ENCODE measurements at regions not wholly inside any gene's neighbourhood (a gene's known extent, or its start where the extent isn't known, plus 50 kb on each side); places are given as distances from the start of the nearest gene placed in this dataset.
"Not testable (repeated sequence)": the region's sequence is repeated elsewhere in the genome, so short reads cannot be mapped to it uniquely, and the experiment has no call there.

GRCh38 chr2:40955042-40955441 is 503.2 kb upstream of the SLC8A1 start:
- DNase-seq (ENCODE audit: low read depth), result no peak

DNA sequence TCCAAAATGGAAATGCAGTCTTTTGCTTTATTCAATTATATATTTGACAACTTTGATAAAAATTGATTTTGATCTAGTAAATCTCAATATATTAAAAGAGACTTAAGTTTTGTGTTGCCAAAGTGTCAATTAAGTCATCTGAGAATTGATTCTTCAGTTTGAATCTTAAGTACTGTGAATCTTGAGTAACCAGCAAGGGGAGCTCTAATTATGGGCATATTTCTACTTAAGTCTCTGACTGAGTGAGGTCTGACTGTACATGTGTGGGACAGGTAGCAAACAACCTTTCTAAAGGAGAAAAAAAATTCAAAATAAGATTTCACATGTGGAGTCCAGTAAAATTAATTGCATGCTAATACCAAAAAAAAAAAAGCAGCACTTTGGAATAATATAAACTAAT is 503.7 kb upstream of the SLC8A1 start:
- no peak for DNase-seq (ENCODE audit: low read depth)

DNA sequence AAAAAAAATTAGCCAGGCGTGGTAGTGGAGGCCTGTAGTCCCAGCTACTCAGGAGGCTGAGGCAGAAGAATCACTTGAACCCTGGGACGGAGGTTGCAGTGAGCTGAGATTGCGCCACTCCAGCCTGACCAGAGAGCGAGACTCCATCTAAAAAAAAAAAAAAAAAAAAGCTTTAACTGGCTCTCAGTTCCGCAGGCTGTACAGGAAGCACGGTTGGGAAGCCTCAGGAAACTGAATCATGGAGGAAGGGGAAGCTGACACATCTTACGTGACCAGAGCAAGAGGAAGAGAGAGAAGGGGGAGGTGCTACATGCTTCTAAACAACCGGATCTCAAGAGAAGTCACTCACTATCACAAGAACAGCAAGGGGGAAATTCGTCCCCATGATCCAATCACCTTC is 505.6 kb upstream of the SLC8A1 start:
- no peak for DNase-seq (ENCODE audit: low read depth)

- DNase-seq (ENCODE audit: low read depth), result no peak
These were observed 510.1 kb upstream of the SLC8A1 start for GRCh38 chr2:40962026-40962425.

DNA sequence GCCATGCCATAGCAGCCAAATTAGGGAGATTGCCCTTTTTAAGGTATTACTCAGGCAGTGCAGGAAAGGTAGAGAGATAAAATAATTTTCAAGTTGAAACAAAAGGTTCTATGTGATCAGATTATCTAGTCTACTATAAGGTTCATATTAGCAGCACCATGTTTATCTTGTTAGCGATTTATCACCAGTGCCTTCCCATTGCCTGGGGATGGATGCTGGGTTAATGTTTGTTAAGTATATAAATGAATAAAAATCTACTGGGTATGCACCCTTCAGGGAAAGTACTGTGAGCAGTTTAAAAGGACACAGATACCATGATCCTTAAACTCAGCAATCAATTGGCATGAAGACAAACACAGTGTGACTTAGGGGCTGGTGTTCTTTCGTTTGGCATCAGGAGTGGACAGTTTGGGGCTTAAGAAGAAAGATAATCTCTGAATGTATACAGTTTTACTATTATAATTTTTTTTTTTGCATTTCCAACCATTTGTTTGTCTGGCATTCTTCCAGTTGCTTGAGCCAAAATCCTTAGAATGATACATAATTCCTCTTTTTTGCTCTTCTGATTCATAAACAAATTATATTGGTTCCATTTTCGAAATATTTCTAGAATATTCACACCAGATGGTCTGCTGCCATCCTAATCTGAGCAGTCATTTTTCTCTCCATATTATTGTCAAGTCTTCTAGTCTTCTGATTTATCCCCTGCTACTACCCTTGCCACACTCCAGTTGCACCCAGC is 512.8 kb upstream of the SLC8A1 start:
- no peak for DNase-seq (ENCODE audit: low read depth)

DNA sequence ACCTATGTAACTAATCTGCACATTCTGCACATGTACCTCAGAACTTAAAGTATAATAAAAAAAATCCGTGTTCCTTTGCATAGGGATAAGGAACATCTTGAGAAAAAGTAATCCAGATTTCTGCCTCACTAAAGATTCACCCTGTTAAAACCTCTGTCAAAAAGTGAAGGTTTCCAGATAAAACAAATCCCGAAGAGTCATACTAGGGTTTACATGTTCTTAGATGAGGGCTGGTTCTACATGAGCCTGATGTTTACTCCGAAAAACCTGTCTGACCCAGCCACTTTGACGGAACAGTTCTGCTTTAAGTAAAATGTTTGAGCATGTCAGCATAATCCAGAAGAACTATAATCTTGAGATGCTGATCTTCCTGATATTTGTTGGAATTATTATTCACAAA is 515.6 kb upstream of the SLC8A1 start:
- no peak for DNase-seq (ENCODE audit: low read depth)

- no peak for DNase-seq (ENCODE audit: low read depth)
These were observed 523.3 kb upstream of the SLC8A1 start for GRCh38 chr2:40975151-40975550.

- no peak for DNase-seq (ENCODE audit: low read depth)
These were observed 545.5 kb upstream of the SLC8A1 start for GRCh38 chr2:40997362-40997761.

- no peak for DNase-seq (ENCODE audit: low read depth)
These were observed 548.5 kb upstream of the SLC8A1 start for GRCh38 chr2:41000374-41000773.

DNA sequence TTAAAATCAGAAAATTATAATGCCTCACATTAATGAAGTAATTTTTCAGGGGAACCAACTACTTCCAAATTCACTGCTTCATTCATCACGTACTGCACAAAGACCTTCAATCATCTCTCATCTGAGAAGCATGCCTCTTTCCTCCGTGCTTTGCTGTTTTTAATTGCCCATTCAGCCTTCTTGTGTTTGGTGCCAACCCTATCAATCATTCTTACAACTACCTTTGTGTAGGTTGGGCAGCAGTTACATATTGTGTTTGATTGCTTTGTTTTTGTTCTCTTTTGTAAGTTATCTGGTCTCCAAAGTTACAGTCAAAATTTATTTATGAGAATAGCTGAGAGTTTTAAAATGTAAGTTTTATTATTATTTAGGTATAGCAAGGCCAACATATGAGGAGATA is 549.0 kb upstream of the SLC8A1 start:
- no peak for DNase-seq (ENCODE audit: low read depth)

GRCh38 chr2:41004700-41005099 is 552.8 kb upstream of the SLC8A1 start:
- DNase-seq (ENCODE audit: low read depth), result no peak

DNA sequence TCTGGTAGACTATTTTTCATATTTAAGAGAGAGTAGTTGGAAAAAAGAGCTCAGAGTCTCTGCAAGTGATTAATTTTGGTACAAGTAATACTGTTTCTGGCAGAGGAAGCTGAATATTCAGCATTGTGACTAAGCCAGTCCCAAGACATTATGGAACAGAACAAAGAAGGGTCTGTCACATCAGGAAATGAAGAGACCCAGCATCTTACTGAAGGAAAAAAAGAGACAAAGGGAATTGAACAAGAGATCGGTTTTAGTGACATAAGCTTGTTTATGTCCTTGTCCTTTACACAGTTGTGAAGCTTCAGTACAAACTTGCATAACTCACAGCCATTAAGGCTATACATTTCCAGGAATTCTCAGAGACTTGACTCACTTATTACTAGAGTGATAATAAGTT is 568.5 kb upstream of the SLC8A1 start:
- DNase-seq (ENCODE audit: low read depth), result no peak

- DNase-seq (ENCODE audit: low read depth), result no peak
These were observed 572.9 kb upstream of the SLC8A1 start for GRCh38 chr2:41024816-41025215.

GRCh38 chr2:41026613-41027012 is 574.7 kb upstream of the SLC8A1 start:
- no peak for DNase-seq (ENCODE audit: low read depth)

- no peak for DNase-seq (ENCODE audit: low read depth)
These were observed 575.2 kb upstream of the SLC8A1 start for GRCh38 chr2:41027095-41027494.

GRCh38 chr2:41031282-41031681 is 579.4 kb upstream of the SLC8A1 start:
- DNase-seq (ENCODE audit: low read depth), result no peak

DNA sequence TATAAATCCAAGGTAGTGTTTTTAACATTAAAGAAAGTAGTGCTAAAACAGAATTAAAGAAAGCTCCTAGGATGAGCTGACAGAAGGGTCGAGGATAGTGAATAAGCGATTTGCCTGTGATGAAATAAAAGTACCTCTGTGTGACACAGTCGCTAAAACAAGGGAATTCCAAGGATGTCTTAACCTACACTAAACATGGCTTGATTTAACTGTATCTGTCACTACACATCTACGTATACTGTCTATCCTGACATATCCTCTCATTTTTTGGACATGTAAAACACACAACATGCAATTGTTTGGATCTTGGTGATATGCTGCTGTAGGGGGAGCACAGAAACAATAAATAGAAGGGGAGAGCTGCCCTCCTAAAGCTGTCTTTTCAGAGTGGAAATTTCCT is 580.8 kb upstream of the SLC8A1 start:
- DNase-seq (ENCODE audit: low read depth), result no peak

- DNase-seq (ENCODE audit: low read depth), result no peak
These were observed 581.2 kb upstream of the SLC8A1 start for GRCh38 chr2:41033127-41033526.

- no peak for DNase-seq (ENCODE audit: low read depth)
These were observed 586.5 kb upstream of the SLC8A1 start for GRCh38 chr2:41038408-41038807.

- DNase-seq (ENCODE audit: low read depth), result not testable (repeated sequence)
These were observed 587.9 kb upstream of the SLC8A1 start for GRCh38 chr2:41039750-41040149.

DNA sequence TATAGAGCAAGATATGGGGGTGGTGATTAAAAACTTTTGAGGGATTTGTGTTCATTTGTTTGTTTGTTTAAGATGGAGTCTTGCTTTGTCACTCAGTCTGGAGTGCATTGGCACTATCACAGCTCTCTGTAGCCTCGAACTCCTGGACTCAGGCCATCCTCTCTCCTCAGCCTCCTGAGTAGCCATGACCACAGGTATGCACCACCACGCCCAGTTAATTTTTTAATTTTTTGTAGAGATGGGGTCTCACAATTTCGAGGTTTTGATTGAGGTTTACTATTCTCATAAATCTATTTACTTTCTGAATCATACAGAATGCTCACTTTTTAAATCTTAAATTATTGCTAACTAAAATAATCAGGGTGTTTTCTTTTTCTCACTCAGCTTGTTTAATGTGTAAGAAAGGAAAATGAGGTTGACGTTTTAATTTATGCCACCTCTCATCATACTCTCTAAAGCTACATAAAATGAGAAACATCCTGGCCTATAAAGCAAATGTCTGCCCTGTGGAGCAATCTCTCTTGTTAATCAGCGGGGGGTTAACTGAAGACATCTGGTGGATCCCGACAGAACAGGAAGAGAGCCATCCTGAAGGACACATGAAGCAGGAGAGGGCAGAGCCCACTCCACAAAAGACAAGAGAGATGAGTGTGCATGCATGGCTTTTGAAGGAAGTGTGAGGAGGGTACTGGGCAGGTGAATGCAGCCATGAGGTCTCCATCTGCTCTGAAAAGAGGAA is 589.1 kb upstream of the SLC8A1 start:
- DNase-seq (ENCODE audit: low read depth), result no peak

- DNase-seq (ENCODE audit: low read depth), result no peak
These were observed 590.5 kb upstream of the SLC8A1 start for GRCh38 chr2:41042343-41042742.

DNA sequence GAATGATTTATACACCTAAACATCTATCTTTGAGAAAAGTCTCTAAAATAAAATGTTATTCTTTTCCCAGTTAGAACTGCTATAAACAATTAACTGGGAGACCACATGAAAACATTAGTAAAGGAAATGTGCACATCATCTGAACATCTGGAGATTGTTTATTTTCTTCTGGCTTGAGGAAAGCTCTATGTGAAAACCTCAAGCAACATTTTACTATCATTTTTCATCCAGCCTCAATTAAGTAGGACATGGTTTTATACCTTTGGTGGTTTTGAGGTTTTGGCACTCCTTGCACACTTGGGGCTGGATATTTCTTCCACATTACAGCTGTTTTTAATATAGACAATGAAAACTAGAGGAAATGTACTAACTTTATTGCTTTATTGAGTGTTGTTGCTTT is 609.5 kb upstream of the SLC8A1 start:
- DNase-seq (ENCODE audit: low read depth), result no peak

DNA sequence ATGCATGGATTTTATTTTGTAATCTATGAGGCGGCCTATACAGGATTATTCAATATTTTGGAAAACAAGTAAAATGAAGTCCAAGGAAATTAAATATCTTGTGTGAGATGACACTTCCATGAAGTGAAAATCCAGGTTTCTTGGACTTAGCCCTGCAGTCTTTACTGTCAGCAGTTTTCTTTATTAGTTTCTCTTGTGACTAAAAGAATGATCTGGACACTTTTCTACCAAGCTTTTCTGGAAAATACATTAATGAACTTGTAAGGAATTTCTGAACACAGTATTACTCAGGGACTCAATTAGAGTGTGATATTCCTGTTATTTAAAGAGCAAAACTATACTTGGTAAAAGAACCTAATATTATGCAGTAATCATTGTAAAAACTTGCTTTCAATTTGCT is 610.4 kb upstream of the SLC8A1 start:
- DNase-seq (ENCODE audit: low read depth), result no peak
